Trophoblast cell (in vitro differentiated cells and primary cell): ENCODE measurements at regions not wholly inside any gene's neighbourhood (a gene's known extent, or its start where the extent isn't known, plus 50 kb on each side); places are given as distances from the start of the nearest gene placed in this dataset.

ENCODE experiments used
- DNase-seq, 2 donors: peaks; one replicate each; pipeline ENCODE4 v3.0.0-alpha.2; 2016
- H2AFZ ChIP-seq: 2 replicates; pipeline ENCODE4 v1.6.1; 2013; ENCODE audit warnings: low read length, moderate library complexity, mild to moderate bottlenecking; ENCODE audit not compliant: insufficient read depth, poor library complexity
- H2AK5ac ChIP-seq: 2 replicates; pipeline ENCODE4 v1.6.1; 2013; ENCODE audit warnings: mild to moderate bottlenecking, low read length
- H2BK120ac ChIP-seq: 2 replicates; pipeline ENCODE4 v1.6.1; 2013; ENCODE audit warnings: low read length, mild to moderate bottlenecking, moderate library complexity; ENCODE audit not compliant: insufficient read depth, poor library complexity
- H2BK12ac ChIP-seq: 2 replicates; pipeline ENCODE4 v1.6.1; 2013; ENCODE audit warnings: mild to moderate bottlenecking, low read length, moderate library complexity
- H2BK5ac ChIP-seq: 2 replicates; pipeline ENCODE4 v1.6.1; 2013; ENCODE audit warnings: low read length, low read depth, moderate library complexity, mild to moderate bottlenecking; ENCODE audit not compliant: poor library complexity
- H3K14ac ChIP-seq: 2 replicates; pipeline ENCODE4 v1.6.1; 2013; ENCODE audit warnings: mild to moderate bottlenecking, low read length
- H3K18ac ChIP-seq: 2 replicates; pipeline ENCODE4 v1.6.1; 2013; ENCODE audit warnings: mild to moderate bottlenecking, low read length
- H3K23ac ChIP-seq: 2 replicates; pipeline ENCODE4 v1.6.1; 2013; ENCODE audit warnings: low read length
- H3K27ac ChIP-seq: 2 replicates; pipeline ENCODE4 v1.5.1; 2013; ENCODE audit warnings: low read depth, mild to moderate bottlenecking, inconsistent platforms, low read length, moderate library complexity
- H3K27me3 ChIP-seq: 2 replicates; pipeline ENCODE4 v1.6.1; 2013; ENCODE audit warnings: inconsistent platforms, mild to moderate bottlenecking, low read length, moderate library complexity; ENCODE audit not compliant: insufficient read depth
- H3K36me3 ChIP-seq, 2 experiments: 1 replicate in 1 of 2; 2 replicates in 1 of 2; pipeline ENCODE4 v1.6.1; 2013; ENCODE audit warnings: low read length in 2 of 2, mild to moderate bottlenecking in 2 of 2, moderate library complexity in 1 of 2; ENCODE audit not compliant: insufficient read depth in 2 of 2, control insufficient read depth in 1 of 2
- H3K4ac ChIP-seq: 2 replicates; pipeline ENCODE4 v1.6.1; 2013; ENCODE audit warnings: low read depth, mild to moderate bottlenecking, low read length, moderate library complexity
- H3K4me1 ChIP-seq, 2 experiments: 1 replicate in 1 of 2; 2 replicates in 1 of 2; pipeline ENCODE4 v1.6.1; 2013; ENCODE audit warnings: low read length in 2 of 2, mild to moderate bottlenecking in 2 of 2, moderate library complexity in 1 of 2; ENCODE audit not compliant: insufficient read depth in 2 of 2, control insufficient read depth in 1 of 2
- H3K4me2 ChIP-seq: 2 replicates; pipeline ENCODE4 v1.6.1; 2013; ENCODE audit warnings: inconsistent platforms, mild to moderate bottlenecking, low read length, moderate library complexity
- H3K4me3 ChIP-seq: 2 replicates; pipeline ENCODE4 v1.5.1; 2013; ENCODE audit warnings: mild to moderate bottlenecking, low read depth, low read length, inconsistent platforms
- H3K79me1 ChIP-seq: one replicate; pipeline ENCODE4 v1.6.1; 2013; ENCODE audit warnings: low read length
- H3K79me2 ChIP-seq: 2 replicates; pipeline ENCODE4 v1.6.1; 2013; ENCODE audit warnings: low read length, mild to moderate bottlenecking; ENCODE audit not compliant: control insufficient read depth, insufficient read depth, poor library complexity
- H3K9ac ChIP-seq: 2 replicates; pipeline ENCODE4 v1.6.1; 2013; ENCODE audit warnings: mild to moderate bottlenecking, low read length
- H3K9me3 ChIP-seq: 2 replicates; pipeline ENCODE4 v1.6.1; 2013; ENCODE audit warnings: low read depth, mild to moderate bottlenecking, control low read depth, inconsistent platforms, low read length; ENCODE audit not compliant: insufficient read depth
- H4K12ac ChIP-seq: 2 replicates; pipeline ENCODE4 v1.6.1; 2013; ENCODE audit warnings: low read depth, mild to moderate bottlenecking, low read length, moderate library complexity
- H4K8ac ChIP-seq: 2 replicates; pipeline ENCODE4 v1.6.1; 2013; ENCODE audit warnings: low read depth, mild to moderate bottlenecking, low read length, moderate library complexity
- H4K91ac ChIP-seq: one replicate; pipeline ENCODE4 v1.6.1; 2013; ENCODE audit warnings: low read depth, mild to moderate bottlenecking, low read length, moderate library complexity
- WGBS: extraction: QIAGEN DNeasy Blood & Tissue Kit; methylation state at CpG from one replicate; pipeline ENCODE4 v1.1.7; 2013; ENCODE audit warnings: missing lambda C conversion rate; ENCODE audit not compliant: insufficient read length, insufficient coverage; ENCODE audit errors: extremely low coverage; 5-methylcytosine and 5-hydroxymethylcytosine counted together

DNA sequence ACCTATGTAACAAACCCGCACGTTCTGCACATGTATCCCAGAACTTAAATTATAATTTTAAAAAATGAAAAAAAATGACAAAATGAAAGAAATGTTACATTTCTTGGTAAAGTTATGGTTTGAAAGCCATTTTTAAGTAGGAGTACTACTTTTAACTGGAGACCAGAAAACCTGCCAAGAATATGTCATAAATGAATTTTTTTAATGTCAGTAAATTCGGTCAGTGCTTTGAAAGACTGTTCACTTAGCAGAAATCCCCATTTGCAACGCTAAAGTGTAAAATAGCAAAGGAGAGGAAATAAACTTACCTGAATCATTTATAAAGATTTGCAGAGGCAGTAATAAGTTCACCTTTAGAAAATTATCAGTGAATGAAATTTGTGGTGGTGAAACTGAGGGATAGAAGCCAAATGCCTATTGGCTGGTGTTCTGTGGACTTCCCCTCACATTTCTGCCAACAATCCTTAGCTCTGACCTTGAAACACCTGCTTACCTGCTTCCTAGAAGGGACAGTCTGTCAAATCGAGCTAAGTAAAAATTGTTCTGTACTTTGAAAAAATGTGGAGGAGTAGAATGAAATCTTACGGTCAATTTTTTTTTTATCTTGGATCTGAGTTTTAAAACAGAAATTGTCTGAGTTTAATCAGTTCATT, 714.2 kb downstream of the SLC6A15 start:
- H2BK5ac ChIP-seq, result no peak overlapping the region
- no peak overlapping the region for H4K8ac ChIP-seq
- H3K79me2 ChIP-seq, result no peaks in the 10 kb centered on the region
- no peaks in the 10 kb centered on the region for H3K9me3 ChIP-seq
- H3K4me1 ChIP-seq, result no peaks in the 10 kb centered on the region
- no peak overlapping the region for H2BK12ac ChIP-seq
- no peak overlapping the region for H4K12ac ChIP-seq
- H3K36me3 ChIP-seq, result no peaks in the 10 kb centered on the region
- H3K4ac ChIP-seq, result no peak overlapping the region
- H2AK5ac ChIP-seq, result no peak overlapping the region
- H3K18ac ChIP-seq, result no peak overlapping the region
- whole genome bisulfite sequencing, result no CpG with 5 or more reads among the region's 6 CpGs
- no peak overlapping the region for H2BK120ac ChIP-seq
- no peak overlapping the region for H3K4me3 ChIP-seq
- no peak overlapping the region for H3K14ac ChIP-seq
- no peak overlapping the region for H3K9ac ChIP-seq
- no peaks in the 10 kb centered on the region for H3K27me3 ChIP-seq
- H4K91ac ChIP-seq, result no peak overlapping the region
- no peak for DNase-seq
- H2AFZ ChIP-seq, result no peak overlapping the region
- no peak overlapping the region for H3K4me2 ChIP-seq
- no peak overlapping the region for H3K23ac ChIP-seq
- H3K27ac ChIP-seq, result no peak overlapping the region
- no peaks in the 10 kb centered on the region for H3K79me1 ChIP-seq

GRCh38 chr12:84191779-84192178, 720.8 kb downstream of the SLC6A15 start:
- Histone ChIP-seq H2AFZ (no peak overlapping the region), H3K18ac (no peak overlapping the region), H3K4me1 (no peaks in the 10 kb centered on the region), H4K8ac (no peak overlapping the region), H4K91ac (no peak overlapping the region), H3K27me3 (no peaks in the 10 kb centered on the region), H3K9me3 (no peaks in the 10 kb centered on the region), H3K36me3 (no peaks in the 10 kb centered on the region), H3K79me1 (no peaks in the 10 kb centered on the region), H2BK5ac (no peak overlapping the region), H3K4me2 (no peak overlapping the region), H3K4ac (no peak overlapping the region), H2AK5ac (no peak overlapping the region), H4K12ac (no peak overlapping the region), H3K23ac (no peak overlapping the region), H3K9ac (no peak overlapping the region), H3K79me2 (no peaks in the 10 kb centered on the region), H3K27ac (no peak overlapping the region), H3K4me3 (no peak overlapping the region), H3K14ac (no peak overlapping the region), H2BK120ac (no peak overlapping the region), H2BK12ac (no peak overlapping the region)
- WGBS, result no CpG with 5 or more reads among the region's 3 CpGs
- no peak for DNase-seq

- WGBS, result no CpG with 5 or more reads among the region's 1 CpG
- H3K23ac ChIP-seq, result no peak overlapping the region
- H2AFZ ChIP-seq, result no peak overlapping the region
- no peaks in the 10 kb centered on the region for H3K27me3 ChIP-seq
- no peaks in the 10 kb centered on the region for H3K79me1 ChIP-seq
- H4K91ac ChIP-seq, result no peak overlapping the region
- no peak for DNase-seq
- no peak overlapping the region for H3K9ac ChIP-seq
- H3K4me2 ChIP-seq, result no peak overlapping the region
- no peak overlapping the region for H3K27ac ChIP-seq
- no peak overlapping the region for H2BK12ac ChIP-seq
- no peaks in the 10 kb centered on the region for H3K36me3 ChIP-seq
- no peak overlapping the region for H3K4ac ChIP-seq
- H2AK5ac ChIP-seq, result no peak overlapping the region
- no peak overlapping the region for H4K12ac ChIP-seq
- H3K9me3 ChIP-seq, result no peaks in the 10 kb centered on the region
- H2BK5ac ChIP-seq, result no peak overlapping the region
- no peaks in the 10 kb centered on the region for H3K79me2 ChIP-seq
- no peak overlapping the region for H3K14ac ChIP-seq
- H3K4me3 ChIP-seq, result no peak overlapping the region
- no peak overlapping the region for H4K8ac ChIP-seq
- H3K18ac ChIP-seq, result no peak overlapping the region
- no peaks in the 10 kb centered on the region for H3K4me1 ChIP-seq
- no peak overlapping the region for H2BK120ac ChIP-seq
Measured at GRCh38 chr12:84186433-84186832, 726.2 kb downstream of the SLC6A15 start.

DNA sequence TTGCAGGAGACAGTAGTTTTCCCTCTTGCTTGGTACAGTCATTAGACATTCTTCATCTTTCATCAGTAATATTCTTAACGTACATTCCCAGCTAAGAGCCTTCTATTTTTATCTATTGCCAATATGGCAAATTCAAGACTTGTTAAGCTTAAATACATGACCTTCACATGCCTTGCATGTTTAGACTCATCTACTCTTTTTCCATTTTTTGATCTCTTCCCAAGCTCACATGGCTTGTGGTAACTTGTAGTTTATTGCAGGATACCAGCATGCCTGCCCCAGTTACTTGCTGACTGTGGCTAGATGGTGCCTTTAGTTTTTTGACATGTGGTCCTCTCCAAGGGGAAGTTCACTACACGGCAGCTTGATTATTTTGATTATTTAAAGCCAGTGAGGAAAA, 729.0 kb downstream of the SLC6A15 start:
- no peaks in the 10 kb centered on the region for H3K27me3 ChIP-seq
- H3K27ac ChIP-seq, result no peak overlapping the region
- no peak overlapping the region for H2BK5ac ChIP-seq
- no peak overlapping the region for H3K18ac ChIP-seq
- H4K91ac ChIP-seq, result no peak overlapping the region
- no peaks in the 10 kb centered on the region for H3K36me3 ChIP-seq
- no peak overlapping the region for H2BK12ac ChIP-seq
- H2AFZ ChIP-seq, result no peak overlapping the region
- H4K12ac ChIP-seq, result no peak overlapping the region
- no peak overlapping the region for H3K4ac ChIP-seq
- H2AK5ac ChIP-seq, result no peak overlapping the region
- no CpG with 5 or more reads among the region's 2 CpGs for WGBS
- no peak overlapping the region for H3K9ac ChIP-seq
- no peaks in the 10 kb centered on the region for H3K79me1 ChIP-seq
- no peak overlapping the region for H3K4me2 ChIP-seq
- no peak overlapping the region for H3K4me3 ChIP-seq
- no peak overlapping the region for H2BK120ac ChIP-seq
- H4K8ac ChIP-seq, result no peak overlapping the region
- no peaks in the 10 kb centered on the region for H3K79me2 ChIP-seq
- no peak overlapping the region for H3K23ac ChIP-seq
- H3K4me1 ChIP-seq, result no peaks in the 10 kb centered on the region
- H3K14ac ChIP-seq, result no peak overlapping the region
- no peak for DNase-seq
- no peaks in the 10 kb centered on the region for H3K9me3 ChIP-seq
